SK-N-SH (cell line): ENCODE measurements at regions not wholly inside any gene's neighbourhood (a gene's known extent, or its start where the extent isn't known, plus 50 kb on each side); places are given as distances from the start of the nearest gene placed in this dataset.

Experiments
- CTCF ChIA-PET: fragments of 300-600, 350-600 bp; formaldehyde crosslinking; extraction: SDS; loops from one replicate; lab custom pipeline; 2021; lab: Yijun Ruan, JAX
- POLR2A ChIA-PET: fragments of 350-600 bp; sonication (Branson Sonifier 250); formaldehyde crosslinking; extraction: SDS; loops from one replicate; lab custom pipeline; 2020; ENCODE audit warnings: antibody characterized with exemption, inconsistent platforms; lab: Yijun Ruan, JAX
- DNase-seq: peaks from one replicate; pipeline ENCODE4 v3.0.0; 2012
- H2AFZ ChIP-seq: fragments of 200-600 bp; sonication (generic); 2 replicates; pipeline ENCODE4 v1.8.1; 2016; ENCODE audit warnings: antibody characterized with exemption, mild to moderate bottlenecking, low read depth
- H3F3A ChIP-seq: fragments of 200-600 bp; sonication (generic); replicated peaks from 2 replicates; pipeline ENCODE3; 2016; ENCODE audit warnings: antibody characterized with exemption, mild to moderate bottlenecking; ENCODE audit not compliant: insufficient read depth
- H3K27ac ChIP-seq, 2 experiments: fragments of 200-500 bp in 1 of 2; fragments of 200-600 bp in 1 of 2; sonication (Bioruptor generic) in 1 of 2; sonication (generic), shearing (Covaris generic) in 1 of 2; 2 replicates each; pipeline versions ENCODE4 v1.5.1 to v1.6.1; 2014 to 2016; ENCODE audit warnings: low read depth in 2 of 2, inconsistent platforms in 1 of 2, low read length in 1 of 2, mild to moderate bottlenecking in 1 of 2, mixed read lengths in 1 of 2
- H3K27me3 ChIP-seq: fragments of 200-600 bp; sonication (generic), shearing (Covaris generic); 2 replicates; pipeline ENCODE4 v1.6.1; 2016; ENCODE audit warnings: mixed run types; ENCODE audit not compliant: insufficient read depth
- H3K36me3 ChIP-seq, 2 experiments: fragments of 200-500 bp in 1 of 2; fragments of 200-600 bp in 1 of 2; sonication (Bioruptor generic) in 1 of 2; sonication (generic) in 1 of 2; replicated peaks in 1 of 2; 2 replicates each; pipeline versions ENCODE3 to v1.5.1; 2014 to 2016; ENCODE audit warnings: low read length in 1 of 2, mild to moderate bottlenecking in 1 of 2; ENCODE audit not compliant: insufficient read depth in 2 of 2, control insufficient read depth in 1 of 2
- H3K4me1 ChIP-seq, 2 experiments: fragments of 200-500 bp in 1 of 2; fragments of 200-600 bp in 1 of 2; sonication (Bioruptor generic) in 1 of 2; sonication (generic), shearing (Covaris generic) in 1 of 2; 2 replicates each; pipeline versions ENCODE4 v1.5.1 to v1.6.1; 2014 to 2016; ENCODE audit warnings: low read depth in 1 of 2, low read length in 1 of 2, mixed run types in 1 of 2; ENCODE audit not compliant: insufficient read depth in 2 of 2, control insufficient read depth in 1 of 2
- H3K4me2 ChIP-seq: fragments of 200-600 bp; sonication (generic), shearing (Covaris generic); 2 replicates; pipeline ENCODE4 v1.6.1; 2017; ENCODE audit warnings: mixed run types
- H3K4me3 ChIP-seq, 2 experiments: fragments of 200-500 bp in 1 of 2; fragments of 200-600 bp in 1 of 2; sonication (Bioruptor generic) in 1 of 2; sonication (generic), shearing (Covaris generic) in 1 of 2; 2 replicates each; pipeline versions ENCODE4 v1.5.1 to v1.8.1; 2014 to 2016; ENCODE audit warnings: low read depth in 2 of 2, inconsistent platforms in 1 of 2, low read length in 1 of 2, mild to moderate bottlenecking in 1 of 2, mixed read lengths in 1 of 2, moderate library complexity in 1 of 2
- H3K79me2 ChIP-seq: fragments of 200-600 bp; sonication (generic); 2 replicates; pipeline ENCODE4 v1.8.1; 2017; ENCODE audit warnings: mild to moderate bottlenecking; ENCODE audit not compliant: insufficient read depth
- H3K9ac ChIP-seq: fragments of 200-600 bp; sonication (generic); 2 replicates; pipeline ENCODE4 v1.6.1; 2017; ENCODE audit warnings: mixed run types
- H3K9me2 ChIP-seq: fragments of 200-600 bp; sonication (generic); 2 replicates; pipeline ENCODE4 v1.6.1; 2017; ENCODE audit warnings: mixed run types
- H3K9me3 ChIP-seq: fragments of 200-600 bp; sonication (generic); 2 replicates; pipeline ENCODE4 v1.6.1; 2017; ENCODE audit warnings: mixed run types, mild to moderate bottlenecking, moderate library complexity
- H4K20me1 ChIP-seq: fragments of 200-600 bp; sonication (generic); 2 replicates; pipeline ENCODE4 v1.6.1; 2017; ENCODE audit warnings: mild to moderate bottlenecking, mixed run types; ENCODE audit not compliant: insufficient read depth
- CHD2 ChIP-seq: fragments of 150-350 bp; IDR thresholded peaks from 2 replicates; pipeline ENCODE4 v1.6.1; 2018; ENCODE audit warnings: low read length; ENCODE audit not compliant: partially characterized antibody
- CTCF ChIP-seq: fragments of 200-600 bp; sonication (generic); IDR thresholded peaks from 2 replicates; pipeline ENCODE4 v1.6.1; 2017; ENCODE audit warnings: antibody characterized with exemption, mild to moderate bottlenecking, moderate library complexity
- EP300 ChIP-seq, 2 experiments: IDR thresholded peaks; 2 replicates each; pipeline versions ENCODE4 v1.4.0 to v1.6.1; 2012; ENCODE audit warnings: borderline replicate concordance in 1 of 2, low read depth in 1 of 2, low read length in 1 of 2
- FOSL2 ChIP-seq: IDR thresholded peaks from 2 replicates; pipeline ENCODE4 v1.4.0; 2012; ENCODE audit warnings: low read depth, mild to moderate bottlenecking, moderate library complexity, borderline replicate concordance
- GABPA ChIP-seq: IDR thresholded peaks from 2 replicates; pipeline ENCODE4 v1.4.0; 2012; ENCODE audit warnings: low read depth, mild to moderate bottlenecking
- JUND ChIP-seq: IDR thresholded peaks from 2 replicates; pipeline ENCODE4 v1.4.0; 2012
- NFIC ChIP-seq: IDR thresholded peaks from 2 replicates; pipeline ENCODE4 v1.4.0; 2012; ENCODE audit warnings: borderline replicate concordance
- POLR2AphosphoS5 ChIP-seq: IDR thresholded peaks from 2 replicates; pipeline ENCODE4 v1.6.1; 2012; ENCODE audit warnings: low read depth, low read length
- RAD21 ChIP-seq: IDR thresholded peaks from 2 replicates; pipeline ENCODE4 v1.6.1; 2012; ENCODE audit warnings: mild to moderate bottlenecking, low read length
- TCF12 ChIP-seq: IDR thresholded peaks from 2 replicates; pipeline ENCODE4 v1.4.0; 2012
- TEAD4 ChIP-seq: IDR thresholded peaks from 2 replicates; pipeline ENCODE4 v1.4.0; 2012; ENCODE audit warnings: mild to moderate bottlenecking, borderline replicate concordance; ENCODE audit not compliant: insufficient read depth
- ZBTB33 ChIP-seq: IDR thresholded peaks from 2 replicates; pipeline ENCODE4 v1.4.0; 2012; ENCODE audit warnings: low read depth, borderline replicate concordance
- WGBS: methylation state at CpG from one replicate; pipeline ENCODE4 v1.1.6; 2017; ENCODE audit warnings: low lambda C conversion rate; 5-methylcytosine and 5-hydroxymethylcytosine counted together
- TF ChIP-seq, protein P1 (sequence below): IDR thresholded peaks from 2 replicates; pipeline ENCODE4 v1.4.0; 2012; ENCODE audit warnings: low read depth
- TF ChIP-seq, protein P2 (sequence below): IDR thresholded peaks from 2 replicates; pipeline ENCODE4; 2012
- TF ChIP-seq, protein P3 (sequence below): fragments of 150-350 bp; IDR thresholded peaks from 2 replicates; pipeline ENCODE4 v1.6.1; 2016; ENCODE audit warnings: mild to moderate bottlenecking, low read depth, low read length
- TF ChIP-seq, protein P4 (sequence below): IDR thresholded peaks from 2 replicates; pipeline ENCODE4 v1.6.1; 2012; ENCODE audit warnings: mild to moderate bottlenecking, low read depth, low read length, moderate library complexity

GRCh38 chr2:181258720-181259119 lies 198.5 kb upstream of the ITGA4 start:
- POLR2A ChIA-PET = no interaction called here
- Histone ChIP-seq H3K79me2 (no peaks in the 10 kb centered on the region), H3K9me2 (no peaks in the 10 kb centered on the region), H3K4me2 (no peak overlapping the region), H3K27me3 (no peaks in the 10 kb centered on the region), H3K4me3 (no peak overlapping the region), H2AFZ (no peak overlapping the region)
- 28% methylated on average over 2 of the region's 2 CpGs for WGBS
- TF ChIP-seq, protein P1, sequence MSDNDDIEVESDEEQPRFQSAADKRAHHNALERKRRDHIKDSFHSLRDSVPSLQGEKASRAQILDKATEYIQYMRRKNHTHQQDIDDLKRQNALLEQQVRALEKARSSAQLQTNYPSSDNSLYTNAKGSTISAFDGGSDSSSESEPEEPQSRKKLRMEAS = no peak
- TF ChIP-seq JUND (peak; percentile 67), TCF12 (peak; percentile 95), TEAD4 (peak; percentile 59; the same call in 1 of the 2 replicates), FOSL2 (peak; percentile 18; the same call in 1 of the 2 replicates), CTCF (no peak), GABPA (no peak), NFIC (peak; percentile 44; the same call in 1 of the 2 replicates), EP300 (IDR thresholded peaks at IDR 0.05; ENCODE audit: borderline replicate concordance in 1 of 2, low read depth in 1 of 2, low read length in 1 of 2) (peak; percentile 43 to 70; a peak in 3 of 4 replicates), POLR2AphosphoS5 (peak; percentile 57; the same call in 1 of the 2 replicates), CHD2 (no peak), RAD21 (no peak), ZBTB33 (0 out of 2 replicates have a peak, but pooled peaks have one; percentile 11)
- TF ChIP-seq, protein P2, sequence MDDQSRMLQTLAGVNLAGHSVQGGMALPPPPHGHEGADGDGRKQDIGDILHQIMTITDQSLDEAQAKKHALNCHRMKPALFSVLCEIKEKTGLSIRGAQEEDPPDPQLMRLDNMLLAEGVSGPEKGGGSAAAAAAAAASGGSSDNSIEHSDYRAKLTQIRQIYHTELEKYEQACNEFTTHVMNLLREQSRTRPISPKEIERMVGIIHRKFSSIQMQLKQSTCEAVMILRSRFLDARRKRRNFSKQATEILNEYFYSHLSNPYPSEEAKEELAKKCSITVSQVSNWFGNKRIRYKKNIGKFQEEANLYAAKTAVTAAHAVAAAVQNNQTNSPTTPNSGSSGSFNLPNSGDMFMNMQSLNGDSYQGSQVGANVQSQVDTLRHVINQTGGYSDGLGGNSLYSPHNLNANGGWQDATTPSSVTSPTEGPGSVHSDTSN = peak; percentile 93
- TF ChIP-seq, protein P3, sequence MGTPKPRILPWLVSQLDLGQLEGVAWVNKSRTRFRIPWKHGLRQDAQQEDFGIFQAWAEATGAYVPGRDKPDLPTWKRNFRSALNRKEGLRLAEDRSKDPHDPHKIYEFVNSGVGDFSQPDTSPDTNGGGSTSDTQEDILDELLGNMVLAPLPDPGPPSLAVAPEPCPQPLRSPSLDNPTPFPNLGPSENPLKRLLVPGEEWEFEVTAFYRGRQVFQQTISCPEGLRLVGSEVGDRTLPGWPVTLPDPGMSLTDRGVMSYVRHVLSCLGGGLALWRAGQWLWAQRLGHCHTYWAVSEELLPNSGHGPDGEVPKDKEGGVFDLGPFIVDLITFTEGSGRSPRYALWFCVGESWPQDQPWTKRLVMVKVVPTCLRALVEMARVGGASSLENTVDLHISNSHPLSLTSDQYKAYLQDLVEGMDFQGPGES = no peak
- TF ChIP-seq, protein P4, sequence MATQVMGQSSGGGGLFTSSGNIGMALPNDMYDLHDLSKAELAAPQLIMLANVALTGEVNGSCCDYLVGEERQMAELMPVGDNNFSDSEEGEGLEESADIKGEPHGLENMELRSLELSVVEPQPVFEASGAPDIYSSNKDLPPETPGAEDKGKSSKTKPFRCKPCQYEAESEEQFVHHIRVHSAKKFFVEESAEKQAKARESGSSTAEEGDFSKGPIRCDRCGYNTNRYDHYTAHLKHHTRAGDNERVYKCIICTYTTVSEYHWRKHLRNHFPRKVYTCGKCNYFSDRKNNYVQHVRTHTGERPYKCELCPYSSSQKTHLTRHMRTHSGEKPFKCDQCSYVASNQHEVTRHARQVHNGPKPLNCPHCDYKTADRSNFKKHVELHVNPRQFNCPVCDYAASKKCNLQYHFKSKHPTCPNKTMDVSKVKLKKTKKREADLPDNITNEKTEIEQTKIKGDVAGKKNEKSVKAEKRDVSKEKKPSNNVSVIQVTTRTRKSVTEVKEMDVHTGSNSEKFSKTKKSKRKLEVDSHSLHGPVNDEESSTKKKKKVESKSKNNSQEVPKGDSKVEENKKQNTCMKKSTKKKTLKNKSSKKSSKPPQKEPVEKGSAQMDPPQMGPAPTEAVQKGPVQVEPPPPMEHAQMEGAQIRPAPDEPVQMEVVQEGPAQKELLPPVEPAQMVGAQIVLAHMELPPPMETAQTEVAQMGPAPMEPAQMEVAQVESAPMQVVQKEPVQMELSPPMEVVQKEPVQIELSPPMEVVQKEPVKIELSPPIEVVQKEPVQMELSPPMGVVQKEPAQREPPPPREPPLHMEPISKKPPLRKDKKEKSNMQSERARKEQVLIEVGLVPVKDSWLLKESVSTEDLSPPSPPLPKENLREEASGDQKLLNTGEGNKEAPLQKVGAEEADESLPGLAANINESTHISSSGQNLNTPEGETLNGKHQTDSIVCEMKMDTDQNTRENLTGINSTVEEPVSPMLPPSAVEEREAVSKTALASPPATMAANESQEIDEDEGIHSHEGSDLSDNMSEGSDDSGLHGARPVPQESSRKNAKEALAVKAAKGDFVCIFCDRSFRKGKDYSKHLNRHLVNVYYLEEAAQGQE = no peak
- TF ChIP-seq, all 33 proteins: peak for 9
- Histone ChIP-seq H3F3A (peaks cover 7% of the 10 kb centered on the region), H3K4me1 (no peaks in the 10 kb centered on the region; a peak in 1 of 4 replicates), H3K9me3 (no peaks in the 10 kb centered on the region), H3K9ac (no peak overlapping the region), H3K27ac (peak overlapping the region in 1 of 2 experiments; percentile 60; a peak in 3 of 4 replicates), H4K20me1 (no peaks in the 10 kb centered on the region), H3K36me3 (no peaks in the 10 kb centered on the region)
- CTCF ChIA-PET = no interaction called here
- DNase-seq = no peak
